ENCODE measurements at regions not wholly inside any gene's neighbourhood (a gene's known extent, or its start where the extent isn't known, plus 50 kb on each side); places are given as distances from the start of the nearest gene placed in this dataset.

DNA sequence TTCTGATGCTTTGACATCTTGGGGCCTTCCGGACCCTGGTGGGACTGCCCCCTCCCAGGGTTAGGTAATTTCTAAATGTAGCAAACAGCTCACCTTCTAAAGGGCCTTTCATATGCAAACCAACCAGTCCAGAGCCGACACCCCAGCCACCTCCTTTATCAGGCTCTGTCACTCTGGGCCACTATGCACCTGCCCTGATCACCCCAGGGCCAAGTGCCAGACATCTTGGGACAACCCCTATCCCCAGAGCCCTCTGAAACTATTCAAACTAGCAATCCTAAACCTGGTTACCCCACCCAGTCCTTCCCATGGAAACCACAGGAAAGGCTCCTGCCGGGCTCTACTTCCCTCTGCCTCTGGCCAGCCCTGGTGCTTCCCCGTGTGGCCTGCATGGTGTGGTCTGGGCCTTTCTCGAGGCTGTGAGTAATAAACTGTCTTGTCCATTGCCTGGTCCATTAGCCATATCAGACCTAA is 91.2 kb upstream of the TNRC6C start:
- no peak for DNase-seq

DNA sequence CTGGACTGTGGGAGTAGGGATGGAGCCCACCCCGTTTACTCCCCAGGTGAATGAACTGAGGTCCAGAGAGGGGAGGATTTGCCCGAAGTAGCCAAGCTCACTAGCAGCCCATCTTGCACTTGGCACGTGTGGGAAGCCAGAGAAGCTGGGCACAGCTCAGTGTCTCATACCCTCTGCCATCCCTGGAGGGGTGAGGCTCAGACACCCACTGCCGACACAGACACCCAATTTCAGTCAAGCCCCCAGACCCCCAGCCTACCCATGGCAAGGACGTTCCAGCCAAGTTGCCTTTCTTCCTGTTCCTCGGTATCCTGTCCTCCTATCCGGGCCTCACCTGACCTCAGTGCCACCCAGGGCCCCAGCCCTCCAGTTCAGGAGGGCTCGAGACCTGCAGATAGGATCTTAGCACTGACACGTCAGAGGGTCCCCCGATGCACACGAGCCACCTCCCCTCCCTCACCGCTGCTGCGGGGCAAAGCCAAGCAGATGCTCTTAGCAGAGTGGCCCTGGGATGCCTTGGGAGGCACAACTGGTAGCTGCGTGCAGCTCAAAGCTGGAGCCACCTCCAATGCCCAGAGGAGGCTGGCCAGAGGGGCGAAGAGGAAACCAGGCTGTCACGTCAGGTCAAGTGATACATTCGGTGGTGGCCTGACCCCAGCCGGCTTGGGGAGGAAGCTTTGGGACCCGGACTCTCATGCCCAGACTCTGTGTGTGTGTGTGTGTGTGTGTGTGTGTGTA is 90.4 kb upstream of the TNRC6C start:
- DNase-seq, result no peak

DNA sequence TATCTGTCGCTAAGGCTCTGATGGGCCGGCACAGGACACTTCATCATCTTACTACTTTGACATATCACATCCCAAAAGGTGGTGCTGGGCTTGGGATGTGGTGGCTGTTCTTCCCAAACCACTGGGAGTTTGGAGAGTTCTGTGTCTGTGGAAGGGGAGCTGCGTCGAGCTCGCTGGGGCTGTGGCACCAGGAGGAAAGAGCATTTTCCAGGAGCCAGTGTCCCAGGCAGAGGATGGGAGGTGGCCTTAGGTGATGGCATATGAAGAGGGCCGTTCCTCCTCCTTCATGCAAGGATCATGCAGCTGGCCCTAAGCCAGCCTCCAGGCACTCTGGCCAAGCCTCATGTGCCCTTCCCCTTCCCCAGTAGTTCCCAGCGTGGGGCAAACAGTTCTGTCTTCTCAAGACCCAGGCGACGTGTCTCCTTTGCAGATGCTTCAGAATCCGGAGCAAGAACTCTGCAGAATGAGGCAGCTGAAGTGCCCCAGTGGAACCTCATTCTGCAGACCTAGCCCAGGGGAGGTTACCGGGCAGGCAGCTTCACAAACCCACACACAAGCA is 89.4 kb upstream of the TNRC6C start:
- DNase-seq, result no peak

DNA sequence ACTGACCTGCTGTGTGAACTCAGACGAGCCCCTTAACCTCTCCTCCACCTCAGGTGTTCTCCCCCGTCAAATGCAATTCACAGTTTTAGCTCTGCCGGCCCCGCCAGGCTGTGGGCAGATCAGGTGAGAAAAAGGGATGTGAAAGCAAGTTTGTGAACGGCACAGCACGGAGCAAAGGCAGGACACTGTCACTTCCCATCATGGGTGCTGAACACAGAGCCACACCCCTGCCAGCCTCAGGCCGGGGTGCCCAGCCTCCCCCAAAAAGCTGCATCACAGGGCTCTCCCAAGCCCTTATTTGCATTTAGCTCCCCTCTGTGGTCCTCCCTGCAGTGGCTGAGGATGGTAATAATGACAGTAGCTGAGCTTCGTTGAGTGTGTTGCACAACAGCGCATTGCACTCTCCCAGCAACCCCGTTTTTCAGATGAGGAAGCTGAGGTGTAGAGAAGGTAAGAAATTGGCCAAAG is 88.8 kb upstream of the TNRC6C start:
- DNase-seq, result no peak

DNA sequence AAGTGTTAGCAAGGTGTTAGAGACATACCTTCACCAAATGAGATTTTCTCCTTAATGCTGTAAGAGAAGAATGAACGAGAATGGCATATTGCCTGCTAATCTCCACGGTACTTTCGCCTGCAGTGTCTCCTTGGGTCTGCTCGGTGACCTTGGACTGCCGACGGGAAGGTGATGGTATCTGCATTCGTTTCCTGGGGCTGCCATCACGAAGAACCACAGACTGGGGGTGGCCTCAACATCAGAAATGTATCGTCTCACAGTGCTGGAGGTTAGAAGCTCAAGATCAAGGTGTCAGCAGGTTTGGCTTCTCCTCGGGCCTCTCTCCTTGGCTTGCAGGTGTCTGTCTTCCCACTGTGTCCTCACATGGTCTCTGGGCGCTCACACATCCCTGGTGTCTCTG is 86.3 kb upstream of the TNRC6C start:
- no peak for DNase-seq

DNA sequence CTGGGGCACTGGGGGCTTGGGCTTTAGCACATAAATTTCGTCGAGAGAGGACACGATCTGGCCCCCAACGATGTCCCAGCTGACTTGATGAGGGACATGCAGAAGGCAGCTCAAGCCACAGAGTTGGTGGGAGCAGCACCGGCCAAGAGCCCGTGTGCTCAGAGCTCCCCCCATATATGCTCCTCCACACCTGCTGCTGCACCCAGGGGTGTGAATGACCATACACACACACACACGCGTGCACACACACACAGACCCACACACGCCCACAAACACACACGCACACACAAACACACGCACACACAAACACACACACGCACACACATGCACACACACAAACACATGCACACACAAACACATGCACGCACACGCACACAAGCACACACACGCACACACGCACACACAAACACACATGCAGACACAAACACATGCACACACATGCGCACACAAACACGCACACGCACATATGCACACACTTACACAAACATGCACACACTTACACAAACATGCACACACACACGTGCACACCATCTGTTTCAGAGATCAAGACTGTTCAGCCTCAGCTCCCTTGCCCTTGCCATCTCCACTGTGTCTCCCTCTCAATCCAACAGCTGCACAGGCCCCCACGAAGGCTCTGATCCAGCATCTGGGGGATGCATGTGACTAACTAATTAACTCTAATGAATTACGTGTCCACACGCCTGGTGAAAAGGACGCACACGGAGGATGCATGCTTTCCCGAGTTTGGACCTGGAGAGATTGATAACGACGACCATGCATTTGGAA is 85.6 kb upstream of the TNRC6C start:
- DNase-seq, result no peak

DNA sequence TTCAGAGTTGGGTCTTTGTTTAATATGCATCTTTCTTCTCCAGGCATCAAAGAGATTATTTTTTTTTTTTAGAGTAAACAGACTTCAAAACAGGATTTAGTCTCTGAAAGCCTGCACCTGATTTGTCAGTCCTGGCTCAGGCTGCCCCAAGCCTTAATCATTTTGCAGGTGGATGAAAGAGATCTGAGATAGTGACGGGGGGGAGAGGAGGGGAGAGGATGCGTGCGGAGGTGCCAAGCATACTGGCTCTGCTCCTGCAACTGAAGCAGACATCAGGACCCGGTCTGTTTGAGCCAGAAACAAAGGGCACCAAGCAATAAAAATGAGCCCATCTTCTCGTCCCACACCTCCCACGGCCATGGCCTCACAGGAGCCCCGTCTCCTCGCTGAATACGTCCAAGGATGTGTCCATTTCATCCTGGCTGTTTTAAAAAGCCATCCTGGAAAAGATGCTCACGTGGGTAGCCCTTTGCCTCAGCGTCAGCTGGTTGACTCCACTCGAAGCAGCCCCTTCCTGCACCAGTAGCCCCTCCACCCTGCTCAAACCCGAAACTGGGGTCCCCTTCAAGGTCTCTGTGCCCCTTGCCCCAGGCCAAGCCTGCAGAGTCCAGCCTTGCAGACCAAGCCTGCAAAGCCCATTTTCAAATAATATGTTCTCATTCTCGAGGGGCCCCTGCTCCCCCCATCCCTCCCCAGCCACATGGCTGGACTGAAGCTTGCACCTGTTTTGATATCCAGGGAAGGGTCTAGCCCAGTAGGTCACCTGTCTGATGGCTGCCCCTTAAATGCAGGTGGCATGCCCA is 84.8 kb upstream of the TNRC6C start:
- no peak for DNase-seq

DNA sequence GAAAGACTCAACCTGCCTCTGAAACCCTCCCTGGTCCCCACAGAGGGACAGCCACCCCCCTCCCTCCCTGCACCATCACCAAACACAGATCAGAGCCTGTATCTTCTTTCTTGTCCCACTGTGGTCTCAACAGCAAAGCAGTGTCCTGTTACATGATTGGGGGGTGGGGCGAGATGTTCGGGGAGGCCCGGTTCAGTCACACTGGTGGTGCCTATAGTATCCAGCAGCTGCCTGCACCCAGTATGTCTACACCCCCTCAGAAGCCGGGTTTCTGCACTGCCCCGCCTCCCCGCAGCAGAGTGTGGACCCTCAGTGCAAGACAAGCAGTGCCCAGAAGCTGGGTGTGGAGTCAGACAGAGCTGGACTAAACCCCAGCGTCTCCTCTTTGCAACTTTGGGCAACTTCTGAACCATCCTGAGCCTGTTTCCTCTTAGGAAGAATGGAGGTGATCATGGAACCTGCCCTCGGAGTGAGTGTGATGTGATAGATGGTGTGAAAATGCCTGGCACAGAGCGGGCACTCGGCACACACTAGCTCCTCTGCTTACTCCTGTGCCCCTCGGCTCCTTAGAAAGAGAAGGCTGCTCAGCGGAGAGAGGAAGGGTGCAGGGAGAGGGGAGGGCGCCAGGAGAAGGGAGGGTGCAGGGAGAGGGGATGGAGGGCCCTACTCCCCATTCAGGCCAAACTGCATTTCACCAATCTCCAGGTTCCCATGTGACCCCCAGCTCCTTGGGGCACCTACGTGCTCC is 84.0 kb upstream of the TNRC6C start:
- DNase-seq, result no peak

DNA sequence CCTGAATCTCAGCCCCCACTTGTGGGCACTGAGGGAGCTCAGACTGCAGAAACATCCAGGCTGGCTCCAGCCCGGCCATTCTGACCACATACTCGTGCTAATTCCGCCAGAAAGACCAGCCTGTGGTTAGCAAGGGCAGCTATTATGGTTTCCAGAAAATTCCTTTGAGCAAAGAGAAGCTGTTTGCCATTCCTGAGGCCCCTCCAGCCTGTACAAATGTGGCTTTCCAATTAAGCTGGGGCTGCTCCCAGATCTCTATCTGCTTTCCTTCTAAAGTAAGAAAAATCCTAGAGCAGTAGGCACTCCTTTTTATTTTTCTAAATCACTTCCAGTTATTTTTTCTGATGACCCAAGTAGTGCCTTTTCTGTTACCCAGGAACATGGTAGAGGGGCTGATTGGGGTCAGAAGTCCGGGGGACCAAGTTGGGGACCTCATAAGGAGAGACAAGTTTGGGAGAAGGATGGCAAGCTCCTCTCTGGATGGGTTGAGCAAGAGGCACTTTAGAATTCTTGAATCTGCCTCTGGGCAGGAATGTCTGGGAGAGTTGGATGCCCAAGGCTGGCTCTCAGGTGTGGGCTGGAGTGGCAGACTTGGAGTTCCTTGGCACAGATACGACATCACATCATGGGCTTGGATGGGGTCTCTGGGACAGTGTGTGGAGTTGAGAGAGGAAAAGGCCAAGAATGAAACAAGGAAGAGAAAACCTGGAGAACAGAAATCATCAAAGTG is 83.3 kb upstream of the TNRC6C start:
- DNase-seq, result no peak

DNA sequence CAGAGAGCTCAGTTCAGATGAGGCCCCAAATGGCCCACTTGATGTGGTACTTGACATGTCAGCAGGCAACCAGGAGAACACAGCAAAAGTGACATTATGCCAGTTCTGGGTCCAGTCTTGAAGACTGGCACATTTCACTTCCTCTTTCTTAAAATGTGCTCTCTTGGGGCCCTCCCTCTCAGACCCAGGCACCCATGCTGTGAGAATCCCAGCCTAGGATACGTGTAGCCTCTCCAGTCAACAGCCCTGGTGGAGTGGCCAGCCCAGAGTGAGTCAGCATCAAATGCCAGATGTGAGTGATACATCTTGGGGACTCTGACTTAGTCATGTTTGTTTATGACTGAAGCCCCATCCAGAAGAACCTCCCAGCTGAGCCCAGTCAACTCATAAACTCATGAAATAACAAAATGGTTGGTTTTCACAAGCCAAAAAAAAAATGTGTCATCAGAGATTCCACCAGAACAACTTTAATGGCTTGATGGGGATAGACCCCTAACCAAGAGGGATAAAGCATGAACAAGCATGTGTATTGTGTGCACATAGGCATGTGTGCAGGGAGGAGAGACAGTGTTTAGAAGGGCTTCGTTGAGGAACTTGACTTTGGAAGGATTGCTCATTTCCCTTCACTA is 82.5 kb upstream of the TNRC6C start:
- no peak for DNase-seq

DNA sequence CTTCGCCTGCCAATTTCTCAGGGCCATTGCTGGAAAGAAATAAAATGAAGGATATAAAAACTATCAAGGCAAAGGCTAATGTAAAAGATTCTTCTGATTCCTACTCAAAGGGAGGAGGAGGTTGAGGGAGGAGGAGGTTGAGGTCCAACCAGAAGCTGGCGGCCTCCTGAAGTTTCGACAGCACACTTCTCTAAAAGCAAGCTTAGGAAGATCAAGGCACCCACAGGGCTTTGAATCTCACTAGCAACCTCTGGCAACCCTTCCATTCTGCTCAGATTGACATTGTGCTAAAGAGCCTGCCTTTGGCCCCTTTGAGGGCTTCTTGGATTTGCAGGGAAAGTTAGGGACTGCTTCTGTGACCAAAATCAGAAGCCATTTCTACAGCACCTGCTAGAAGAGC is 81.5 kb upstream of the TNRC6C start:
- DNase-seq, result no peak

DNA sequence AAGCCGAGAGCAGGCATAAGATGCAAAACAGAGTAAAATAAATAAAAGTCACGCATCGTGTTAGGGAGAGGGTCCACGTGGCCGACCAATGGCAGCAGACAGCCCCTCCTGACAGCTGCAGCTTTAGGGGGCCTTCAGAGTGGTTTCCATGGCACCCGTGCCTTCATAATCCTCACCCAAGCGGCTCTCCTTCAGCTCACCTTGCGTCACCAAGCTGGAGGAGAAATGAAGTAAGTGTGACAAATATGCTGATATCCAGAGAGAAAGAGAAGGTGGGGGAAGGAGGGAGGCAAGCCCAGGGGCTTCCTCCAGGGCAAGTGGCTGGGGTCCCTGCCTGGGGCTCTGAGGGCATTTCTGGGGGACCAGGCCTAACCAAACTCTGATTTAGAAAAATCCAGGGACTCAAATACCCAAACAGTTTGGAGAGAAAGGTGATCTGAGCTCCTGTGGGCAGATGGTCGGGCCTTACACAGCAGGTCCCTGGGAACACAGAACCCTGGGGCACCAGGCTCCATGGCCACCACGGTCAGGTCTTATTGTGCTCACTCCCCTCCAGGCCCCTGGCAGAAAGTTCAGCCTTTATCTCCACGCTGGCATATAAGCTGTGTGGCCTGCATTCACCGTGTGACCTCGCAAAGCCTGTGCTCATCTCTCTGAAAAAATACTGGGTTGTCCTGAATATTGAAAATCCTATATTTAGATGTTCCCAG is 80.7 kb upstream of the TNRC6C start:
- no peak for DNase-seq

DNA sequence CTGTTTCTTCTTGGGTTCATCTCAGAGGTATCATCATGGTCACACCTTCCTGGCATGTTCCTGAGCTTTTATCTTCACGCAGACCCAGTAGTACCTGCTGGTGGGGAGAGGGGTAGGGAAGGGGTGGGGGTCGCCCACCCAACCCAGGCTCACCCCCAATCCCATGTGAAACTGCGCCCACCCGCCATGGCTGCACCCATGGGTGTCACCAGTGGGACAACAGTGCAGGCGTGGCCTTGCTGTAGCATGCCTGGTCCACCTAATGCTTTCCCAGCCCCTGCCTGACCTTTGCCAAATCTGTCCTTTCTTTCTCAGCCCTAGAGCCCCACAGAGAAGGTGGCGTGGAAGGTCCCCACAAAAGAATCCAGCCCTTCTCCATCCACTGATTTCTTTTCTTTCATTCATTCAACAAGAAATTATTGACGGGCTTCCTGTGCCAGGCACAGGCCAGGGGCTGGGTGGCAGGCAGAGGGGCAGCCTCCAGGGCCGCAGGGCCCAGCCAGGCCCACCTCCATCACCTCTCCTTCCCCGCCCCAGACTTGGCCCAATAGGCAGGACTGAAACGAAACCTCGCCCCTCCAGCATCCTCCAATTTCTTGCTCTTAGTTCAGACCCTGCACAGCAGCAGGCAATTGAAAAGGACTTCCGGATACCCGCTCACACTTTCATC is 79.1 kb upstream of the TNRC6C start:
- no peak for DNase-seq

DNA sequence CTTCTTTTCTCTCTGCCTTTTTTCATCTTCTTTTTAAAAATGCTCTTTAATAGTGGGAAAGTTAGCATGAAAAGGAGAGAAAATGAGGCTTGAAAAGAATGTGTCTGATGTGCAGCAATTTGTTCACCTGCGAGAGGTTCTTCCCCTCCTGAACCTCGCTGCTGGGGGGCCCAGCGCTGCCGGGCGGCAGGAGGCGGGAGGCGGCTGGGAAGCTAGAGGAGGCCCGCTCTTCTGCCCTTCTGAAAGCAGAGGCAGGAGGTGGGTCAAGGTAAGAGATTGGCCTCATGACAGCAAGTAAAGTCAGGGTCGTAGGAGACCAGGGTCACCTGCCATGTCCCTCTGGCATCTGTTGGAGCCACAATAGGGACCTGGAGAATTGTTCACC is 78.6 kb upstream of the TNRC6C start:
- DNase-seq, result no peak

DNA sequence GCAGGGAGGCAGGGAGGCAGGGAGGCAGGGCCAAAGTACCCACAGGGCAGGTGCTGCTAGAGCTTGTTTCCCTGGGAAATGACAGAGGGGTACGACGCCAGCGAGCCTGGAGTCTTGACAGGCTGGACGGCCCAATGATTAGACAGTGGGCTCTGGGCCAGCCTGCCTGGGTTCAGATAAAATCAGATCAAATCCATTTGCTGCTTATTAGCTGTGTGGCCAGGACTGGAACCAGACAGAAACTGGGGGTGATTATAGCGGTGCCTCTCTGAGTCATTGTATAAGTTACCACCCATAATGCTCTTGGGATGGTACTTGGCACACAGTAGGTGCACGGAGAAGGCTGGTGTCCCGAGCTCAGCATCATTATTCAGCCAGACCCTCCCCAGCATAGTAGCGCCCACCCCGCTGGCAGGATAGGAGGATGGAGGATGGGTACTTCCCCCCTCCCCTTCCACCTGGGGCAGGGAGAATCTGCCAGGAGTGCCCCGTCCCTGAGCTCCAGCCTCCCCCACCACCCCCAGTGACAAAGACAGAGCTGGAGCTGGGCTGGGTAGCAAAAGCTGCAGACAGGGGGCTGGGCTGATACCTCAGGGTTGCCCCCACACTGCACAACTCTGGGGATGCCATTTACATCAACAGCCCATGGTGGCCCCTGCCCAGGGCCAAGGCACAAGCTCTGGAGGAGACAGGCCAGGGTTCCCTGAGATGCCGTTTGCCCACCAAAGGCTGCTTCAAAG is 77.6 kb upstream of the TNRC6C start:
- DNase-seq, result no peak

DNA sequence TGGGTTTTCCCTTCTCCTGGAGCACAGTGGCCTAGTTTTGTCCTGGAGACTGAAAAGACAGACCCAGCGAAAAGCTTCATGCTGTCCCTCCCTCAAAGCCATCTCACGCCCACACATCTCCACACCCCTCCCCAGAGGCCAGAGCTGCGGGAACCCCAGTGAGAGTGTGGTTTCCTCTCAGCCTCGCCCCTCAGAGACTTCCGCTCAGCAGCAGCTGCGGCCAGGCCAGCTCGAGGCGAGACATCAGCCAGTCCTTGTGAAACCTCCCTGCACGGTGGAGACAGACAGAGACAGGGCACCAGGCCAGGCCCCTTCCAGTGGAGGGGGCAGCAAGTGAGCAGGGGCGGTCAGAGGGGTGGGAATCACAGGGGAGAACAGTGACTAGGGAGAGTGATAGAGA is 77.0 kb upstream of the TNRC6C start:
- no peak for DNase-seq

DNA sequence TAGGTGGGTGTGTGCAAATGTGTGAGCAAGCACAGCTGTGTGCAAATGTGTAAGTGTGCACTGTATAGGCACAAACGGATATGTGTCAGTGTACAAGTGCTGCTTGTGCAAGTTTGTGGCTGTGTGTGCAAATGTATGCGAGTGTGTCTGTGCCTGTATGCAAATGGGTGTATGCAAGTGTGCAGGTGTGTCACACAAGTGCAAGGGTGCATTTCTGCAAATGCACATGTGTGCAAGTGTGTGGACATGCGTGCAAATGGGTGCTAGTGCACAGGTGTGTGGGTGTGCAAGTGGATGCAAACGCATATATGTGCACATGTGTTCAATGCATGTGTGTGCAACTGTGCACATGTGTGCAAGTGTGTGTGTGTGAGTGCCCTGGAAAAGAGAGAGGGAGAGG is 76.5 kb upstream of the TNRC6C start:
- DNase-seq, result no peak

DNA sequence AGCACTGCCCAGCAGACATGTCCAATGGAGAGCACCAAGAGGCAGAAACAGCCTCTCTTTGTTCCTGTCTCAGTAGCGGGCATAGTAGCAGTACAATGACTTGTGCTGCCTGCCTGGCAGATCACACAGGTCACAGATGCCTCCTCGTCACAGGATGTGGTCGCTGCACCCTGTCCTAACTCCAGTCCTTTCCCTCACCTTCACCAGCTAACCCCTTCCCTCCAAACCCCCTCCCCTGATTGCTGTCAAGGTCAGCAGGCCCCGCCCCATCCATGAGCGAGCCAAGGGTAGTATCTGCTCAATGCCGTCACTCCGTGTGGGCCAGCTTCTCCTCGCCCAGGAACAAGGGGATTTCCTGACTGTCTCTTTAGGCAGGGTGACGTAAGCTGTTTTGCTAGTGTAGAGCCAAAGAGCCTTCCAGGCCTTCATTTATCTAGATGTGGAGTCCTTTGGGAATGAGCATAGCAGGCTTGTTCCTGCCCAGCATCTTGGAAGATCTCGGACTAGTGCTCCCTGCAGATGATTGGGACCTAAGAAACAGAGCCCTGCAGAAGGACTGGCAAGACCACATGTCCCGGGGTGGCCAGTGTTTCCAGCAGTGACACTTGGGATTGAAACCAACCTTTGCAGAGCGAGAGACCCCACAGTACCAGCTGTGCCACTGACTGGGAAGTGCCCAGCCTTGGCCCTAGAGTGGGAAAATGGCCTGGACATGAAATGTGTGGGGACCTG is 75.9 kb upstream of the TNRC6C start:
- no peak for DNase-seq
